ENCODE measurements at regions not wholly inside any gene's neighbourhood (a gene's known extent, or its start where the extent isn't known, plus 50 kb on each side); places are given as distances from the start of the nearest gene placed in this dataset.
A peak's percentile ranks its signal among the peaks of the same experiment; 100 is the strongest.

DNA sequence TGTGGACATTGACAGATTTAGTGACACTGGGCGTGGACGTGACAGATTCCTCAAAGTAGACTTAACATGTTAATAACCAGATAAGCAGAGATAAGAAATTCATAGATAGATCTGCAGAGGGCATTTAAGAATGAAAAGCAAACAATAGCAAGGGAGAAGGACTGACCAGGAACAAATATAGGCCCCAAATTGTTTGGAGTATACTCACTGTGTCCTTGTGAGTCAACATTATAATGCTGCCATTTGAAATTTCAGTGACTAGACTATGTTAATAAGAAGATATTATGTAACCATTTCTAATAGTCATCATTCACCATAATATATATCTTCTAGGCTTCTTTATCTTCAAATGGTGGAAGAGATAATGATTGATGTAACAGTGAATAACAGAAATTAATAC lies 78.1 kb upstream of the SLC38A11 start:
- no peak for DNase-seq (ENCODE audit: low read depth)

DNA sequence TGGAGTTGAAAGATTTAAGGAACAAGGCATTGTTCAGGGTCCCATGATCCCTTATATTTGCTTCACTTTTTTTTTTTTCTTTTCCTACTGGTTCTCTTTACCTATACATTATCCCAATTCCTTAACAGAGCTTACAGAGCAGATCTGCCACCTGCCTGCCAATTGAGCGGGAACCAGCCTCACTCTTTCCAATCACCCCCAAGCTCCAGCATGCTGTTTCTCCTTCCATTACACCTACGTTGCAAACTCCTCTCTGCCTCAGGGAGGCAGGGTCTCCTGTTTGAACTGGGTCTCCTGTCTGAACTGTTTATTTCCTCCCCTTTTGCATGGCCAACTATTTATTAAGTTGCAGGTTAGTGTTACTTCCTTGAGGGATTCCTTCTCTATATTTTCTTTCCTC lies 77.2 kb upstream of the SLC38A11 start:
- no peak for DNase-seq (ENCODE audit: low read depth)

DNA sequence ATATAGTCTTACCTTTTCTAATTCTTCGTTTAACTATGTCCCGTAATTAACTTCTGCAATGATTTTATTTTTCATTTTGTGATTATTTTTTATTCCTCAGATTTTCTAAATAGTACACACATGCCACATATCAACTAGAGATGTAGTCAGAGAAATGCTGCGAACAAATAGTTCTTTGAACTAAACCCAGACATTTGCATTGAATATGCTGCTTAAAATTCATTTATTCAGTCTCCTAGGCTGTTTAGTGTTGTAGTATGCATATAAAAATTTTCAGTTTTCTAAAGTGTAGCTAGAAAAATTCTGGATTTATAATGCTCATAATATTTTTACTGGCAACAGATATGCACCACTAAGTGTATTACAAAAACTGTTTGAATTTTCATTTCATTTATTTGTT lies 68.9 kb upstream of the SLC38A11 start:
- no peak for DNase-seq (ENCODE audit: low read depth)

DNA sequence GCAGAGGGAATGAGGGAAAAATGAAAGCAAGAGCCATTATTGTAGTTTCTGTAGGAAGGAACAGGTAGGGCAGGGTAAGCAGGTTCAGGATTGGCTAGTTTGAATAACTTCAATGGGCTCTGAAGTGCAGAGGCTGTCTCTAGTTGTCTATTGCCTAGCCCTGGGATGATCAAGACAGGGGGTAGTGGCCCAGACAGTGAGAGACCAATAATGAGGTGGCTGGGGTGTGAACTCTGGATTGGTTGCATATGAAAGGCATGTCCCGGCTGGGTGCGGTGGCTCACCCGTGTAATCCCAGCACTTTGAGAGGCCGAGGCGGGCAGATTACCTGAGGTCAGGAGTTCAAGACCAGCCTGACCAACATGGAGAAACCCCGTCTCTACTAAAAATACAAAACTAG lies 67.5 kb upstream of the SLC38A11 start:
- DNase-seq (ENCODE audit: low read depth) = no peak

DNA sequence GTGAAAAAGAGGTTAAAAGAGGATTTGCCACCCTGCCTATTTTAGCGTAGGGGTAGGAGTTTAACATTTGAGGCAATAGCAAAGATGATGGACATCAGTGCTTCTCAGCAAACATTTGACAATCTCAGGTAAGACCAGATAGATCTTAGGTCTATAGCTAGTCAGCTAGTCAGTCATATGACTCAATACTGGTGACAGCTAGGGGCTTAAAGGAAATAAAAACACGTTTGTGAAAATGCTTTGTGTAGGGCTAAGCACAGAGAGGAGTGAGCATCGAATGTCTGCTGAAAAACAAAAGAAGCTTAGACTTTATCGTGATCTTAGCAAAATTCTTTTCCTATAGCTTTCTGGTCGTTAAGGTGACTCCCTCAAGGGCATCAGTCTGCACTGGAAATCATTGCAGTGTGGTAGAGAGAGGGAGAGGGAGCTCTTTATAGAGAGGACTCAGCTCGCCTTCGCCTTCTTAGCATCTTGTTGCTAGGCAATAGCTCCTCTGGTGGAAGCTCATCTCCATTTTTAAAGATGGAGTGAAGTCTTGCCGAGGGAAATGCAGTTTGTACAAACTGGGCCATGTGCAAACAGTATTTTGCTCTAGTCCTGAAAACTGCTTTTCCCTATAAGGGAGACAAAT lies 62.8 kb upstream of the SLC38A11 start:
- peak; percentile 5 for DNase-seq (ENCODE audit: low read depth)

DNA sequence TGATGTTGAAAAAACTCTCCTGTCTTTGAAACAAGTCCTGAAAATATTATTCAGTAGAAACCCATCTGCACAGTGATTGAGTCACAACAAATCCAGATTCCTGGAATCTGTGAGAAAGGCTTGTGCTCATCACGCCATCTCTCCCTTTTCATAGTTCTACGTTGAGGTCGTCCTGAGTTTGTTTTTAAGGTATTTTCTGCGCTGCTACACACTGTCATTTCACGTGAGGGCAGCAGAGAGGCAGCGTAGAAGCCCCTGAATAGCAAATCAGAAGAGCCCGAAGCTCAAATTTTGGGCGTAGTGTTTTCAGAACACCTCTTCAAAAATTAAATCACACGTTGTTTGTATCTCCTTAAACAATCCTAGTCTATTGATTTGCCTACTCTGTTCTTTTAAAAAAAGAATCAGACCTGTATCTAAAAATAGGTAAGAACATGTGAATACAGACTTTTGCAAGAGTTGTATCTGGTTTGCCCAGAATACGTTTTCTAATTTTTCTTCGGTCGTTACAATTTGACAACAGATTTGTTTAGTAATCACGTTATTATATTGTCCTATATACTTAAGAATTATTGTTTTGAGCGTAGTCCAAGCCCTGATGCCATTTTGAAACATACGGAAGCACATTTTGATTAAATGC lies 61.6 kb upstream of the SLC38A11 start:
- DNase-seq (ENCODE audit: low read depth) = peak; percentile 51

DNA sequence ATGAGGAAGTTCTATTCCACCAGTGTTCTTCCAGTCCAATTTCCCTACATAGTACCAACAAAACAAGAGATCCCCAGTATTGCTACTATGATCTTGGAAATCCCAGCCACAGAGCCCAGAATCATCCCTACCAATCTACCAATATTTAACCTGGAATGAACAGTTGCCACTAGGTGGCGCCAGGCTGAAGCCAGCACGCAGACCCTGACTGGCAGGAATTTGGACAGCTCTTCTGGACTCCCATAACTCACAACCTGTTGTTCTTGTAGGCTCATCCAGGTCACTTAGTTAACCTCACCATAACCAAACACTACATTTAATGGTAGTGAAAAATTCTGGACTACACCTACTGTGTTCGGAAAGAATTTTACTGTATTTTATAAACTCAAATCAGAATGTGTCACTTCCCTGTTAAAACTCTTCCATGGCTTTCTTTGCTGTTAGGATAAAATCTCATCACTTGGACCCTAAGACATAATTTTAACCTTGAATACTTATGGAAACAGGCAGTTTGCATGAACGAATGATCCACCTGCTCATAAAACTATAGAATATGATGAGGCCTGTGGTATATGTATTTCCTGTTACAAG lies 59.8 kb upstream of the SLC38A11 start:
- DNase-seq (ENCODE audit: low read depth) = peak; percentile 67

DNA sequence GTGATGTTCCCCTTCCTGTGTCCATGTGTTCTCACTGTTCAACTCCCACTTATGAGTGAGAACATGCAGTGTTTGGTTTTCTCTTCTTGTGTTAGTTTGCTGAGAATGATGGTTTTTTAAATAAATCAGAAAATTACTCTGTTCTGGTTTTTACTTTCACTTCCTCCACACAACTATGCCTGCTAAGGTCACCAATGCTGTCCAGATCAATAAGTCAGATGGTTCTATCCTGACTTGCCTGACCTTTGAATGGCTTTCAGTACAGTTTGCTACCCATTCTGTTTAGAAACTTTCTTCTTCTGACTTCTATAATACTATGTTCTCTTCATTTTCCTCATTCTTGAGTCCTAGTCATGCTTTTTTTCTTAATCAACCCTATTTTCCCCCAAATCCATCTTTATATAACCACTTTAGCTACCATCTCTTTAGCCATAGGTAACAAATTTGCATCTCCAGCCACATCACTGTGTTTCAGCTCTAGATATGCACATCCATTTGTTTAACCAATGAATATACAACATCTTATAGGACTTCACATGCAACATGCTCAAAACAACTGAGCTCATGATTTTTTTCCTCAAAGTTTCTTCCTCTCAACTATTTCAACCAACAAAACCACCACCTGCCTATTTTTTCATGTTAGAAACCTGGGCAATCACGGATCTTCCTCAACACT lies 58.8 kb upstream of the SLC38A11 start:
- DNase-seq (ENCODE audit: low read depth) = no peak

DNA sequence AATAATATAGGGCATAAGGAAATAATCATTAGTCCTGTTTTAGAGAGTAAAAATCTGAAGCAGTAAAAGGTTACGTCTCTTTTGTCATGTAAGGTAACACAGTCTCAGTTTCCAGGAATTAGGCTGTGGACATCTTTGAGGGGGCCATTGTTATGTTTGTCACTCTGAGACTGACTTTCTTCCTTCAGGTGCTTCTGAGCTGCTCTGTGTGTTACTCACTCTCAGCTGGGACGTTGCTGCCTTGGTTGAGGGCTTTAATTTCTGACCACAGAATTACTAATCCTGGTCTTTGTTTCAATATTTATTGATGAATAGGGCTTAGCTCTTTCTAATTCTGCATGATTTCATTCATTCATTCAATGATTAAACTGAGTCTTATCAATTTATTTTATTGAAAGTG lies 55.9 kb upstream of the SLC38A11 start:
- DNase-seq (ENCODE audit: low read depth) = no peak

DNA sequence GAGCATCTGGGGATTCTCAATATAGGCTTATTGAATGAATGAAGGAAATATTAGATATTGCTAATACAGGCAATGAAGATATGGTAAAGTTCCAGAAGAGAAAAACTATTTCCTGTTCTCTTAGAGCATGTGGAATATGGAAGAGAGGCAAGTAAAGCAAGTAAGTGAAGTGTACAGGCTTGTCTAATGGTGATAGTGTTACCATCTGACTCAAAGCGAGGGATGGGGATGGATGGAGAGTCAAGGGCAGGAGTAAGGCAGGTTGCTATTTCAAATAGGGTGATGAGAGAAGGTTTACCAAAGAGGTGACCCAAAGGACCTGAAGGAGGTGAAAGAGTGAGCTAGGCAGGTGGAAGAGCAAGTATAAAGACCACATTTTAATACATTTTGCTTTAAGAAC lies 55.2 kb upstream of the SLC38A11 start:
- no peak for DNase-seq (ENCODE audit: low read depth)

DNA sequence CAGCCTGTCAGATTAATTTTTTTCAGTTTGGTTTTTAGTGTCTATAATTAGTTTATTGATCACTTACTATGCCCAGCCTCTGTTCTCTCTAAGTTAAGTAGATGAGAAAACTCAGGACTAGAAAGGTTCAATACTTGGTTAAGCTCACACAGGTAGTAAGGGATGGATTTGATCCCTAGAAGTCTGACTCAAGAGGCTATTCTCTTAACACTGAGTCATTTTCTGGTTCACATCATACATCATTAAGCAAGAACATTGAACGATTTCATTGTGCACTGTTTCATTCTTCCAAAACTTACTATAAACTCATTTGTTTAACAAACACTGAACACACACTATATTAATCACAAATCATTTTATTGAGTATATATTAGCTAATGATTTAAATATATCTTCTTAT lies 54.1 kb upstream of the SLC38A11 start:
- peak; percentile 25 for DNase-seq (ENCODE audit: low read depth)

DNA sequence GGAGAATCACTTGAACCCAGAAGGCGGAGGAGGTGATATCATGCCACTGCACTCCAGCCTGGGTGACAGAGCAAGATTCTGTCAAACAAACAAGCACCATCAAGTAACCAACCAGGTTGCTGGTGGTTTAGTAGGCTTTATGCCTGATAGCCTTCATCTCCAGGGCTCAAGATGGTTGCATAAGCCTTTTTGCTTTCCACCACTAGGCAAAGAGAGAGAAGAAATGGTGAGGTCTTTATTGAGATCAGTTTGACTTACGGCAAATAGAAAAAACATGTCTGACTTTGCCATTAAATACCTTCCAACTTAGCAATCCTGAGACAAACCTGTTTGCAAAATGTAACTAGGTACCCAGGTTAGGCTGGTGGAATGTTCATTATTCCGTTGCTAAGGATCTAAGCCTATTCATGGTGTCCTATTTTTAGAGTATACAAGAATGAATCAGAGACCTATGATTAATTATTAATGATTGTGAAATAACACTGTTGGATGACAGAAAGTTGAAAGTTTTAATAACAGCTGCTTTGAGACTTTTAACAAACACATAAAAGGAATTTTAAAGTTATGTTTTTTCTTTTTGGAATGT lies 53.5 kb upstream of the SLC38A11 start:
- DNase-seq (ENCODE audit: low read depth) = peak; percentile 18

DNA sequence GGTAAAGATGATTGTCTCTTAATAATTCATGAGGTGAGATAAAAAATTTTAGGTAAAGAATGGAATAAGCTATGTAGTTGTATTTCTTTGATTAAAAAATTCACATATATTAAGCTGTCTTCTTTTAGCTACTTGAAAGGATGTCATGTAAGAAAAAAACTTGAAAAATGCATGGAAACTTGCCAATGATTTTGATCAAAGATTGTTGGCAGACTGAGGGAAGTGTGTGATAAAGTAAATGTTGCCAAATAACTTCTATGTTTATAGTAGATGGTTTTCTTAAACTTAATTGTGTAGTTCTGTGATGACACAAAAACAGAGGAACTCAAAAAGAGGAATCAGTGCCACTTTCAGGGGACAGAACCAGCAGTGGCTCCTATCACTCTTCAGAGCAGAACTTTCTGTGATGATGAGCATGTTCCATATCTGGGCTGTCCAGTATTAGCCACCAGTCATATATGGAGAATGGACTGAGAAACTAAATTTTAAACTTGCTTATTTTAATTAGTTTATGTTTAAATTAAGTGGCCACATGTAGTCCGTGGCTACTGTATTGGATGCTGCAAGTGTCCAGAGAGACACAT lies 51.9 kb upstream of the SLC38A11 start:
- DNase-seq (ENCODE audit: low read depth) = peak; percentile 51

Data from iris pigment epithelial cell (primary cell).